Osteocyte (in vitro differentiated cells): ENCODE measurements at regions not wholly inside any gene's neighbourhood (a gene's known extent, or its start where the extent isn't known, plus 50 kb on each side); places are given as distances from the start of the nearest gene placed in this dataset.

Experiments used
- DNase-seq: peaks from one replicate; pipeline ENCODE4 v3.0.0; 2021; ENCODE audit warnings: mixed read lengths; ENCODE audit not compliant: unreplicated experiment; ENCODE audit errors: extremely low spot score
- H3K27ac Mint-ChIP-seq: one replicate; pipeline ENCODE4 v1.8.0; 2021; ENCODE audit warnings: mild to moderate bottlenecking, mixed read lengths; ENCODE audit not compliant: unreplicated experiment
- H3K27me3 Mint-ChIP-seq: one replicate; pipeline ENCODE4 v1.8.0; 2021; ENCODE audit warnings: mixed read lengths; ENCODE audit not compliant: unreplicated experiment
- H3K36me3 Mint-ChIP-seq: one replicate; pipeline ENCODE4 v1.8.0; 2021; ENCODE audit warnings: mixed read lengths; ENCODE audit not compliant: unreplicated experiment
- H3K4me1 Mint-ChIP-seq: one replicate; pipeline ENCODE4 v1.8.0; 2021; ENCODE audit warnings: mixed read lengths; ENCODE audit not compliant: unreplicated experiment
- H3K4me3 Mint-ChIP-seq: one replicate; pipeline ENCODE4 v1.8.0; 2021; ENCODE audit warnings: mild to moderate bottlenecking, moderate library complexity, mixed read lengths; ENCODE audit not compliant: unreplicated experiment
- H3K9me3 Mint-ChIP-seq: one replicate; pipeline ENCODE4 v1.8.0; 2021; ENCODE audit warnings: mixed read lengths; ENCODE audit not compliant: unreplicated experiment
- TF ChIP-seq, protein P1 (sequence below): fragments of 200-600 bp; sonication (generic); IDR thresholded peaks from 2 replicates; pipeline ENCODE4 v1.5.0; 2021; ENCODE audit warnings: antibody characterized with exemption, mild to moderate bottlenecking, moderate library complexity

- TF ChIP-seq, protein P1, sequence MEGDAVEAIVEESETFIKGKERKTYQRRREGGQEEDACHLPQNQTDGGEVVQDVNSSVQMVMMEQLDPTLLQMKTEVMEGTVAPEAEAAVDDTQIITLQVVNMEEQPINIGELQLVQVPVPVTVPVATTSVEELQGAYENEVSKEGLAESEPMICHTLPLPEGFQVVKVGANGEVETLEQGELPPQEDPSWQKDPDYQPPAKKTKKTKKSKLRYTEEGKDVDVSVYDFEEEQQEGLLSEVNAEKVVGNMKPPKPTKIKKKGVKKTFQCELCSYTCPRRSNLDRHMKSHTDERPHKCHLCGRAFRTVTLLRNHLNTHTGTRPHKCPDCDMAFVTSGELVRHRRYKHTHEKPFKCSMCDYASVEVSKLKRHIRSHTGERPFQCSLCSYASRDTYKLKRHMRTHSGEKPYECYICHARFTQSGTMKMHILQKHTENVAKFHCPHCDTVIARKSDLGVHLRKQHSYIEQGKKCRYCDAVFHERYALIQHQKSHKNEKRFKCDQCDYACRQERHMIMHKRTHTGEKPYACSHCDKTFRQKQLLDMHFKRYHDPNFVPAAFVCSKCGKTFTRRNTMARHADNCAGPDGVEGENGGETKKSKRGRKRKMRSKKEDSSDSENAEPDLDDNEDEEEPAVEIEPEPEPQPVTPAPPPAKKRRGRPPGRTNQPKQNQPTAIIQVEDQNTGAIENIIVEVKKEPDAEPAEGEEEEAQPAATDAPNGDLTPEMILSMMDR = no peak
- Mint-ChIP-seq H3K9me3 (no peaks in the 10 kb centered on the region), H3K27ac (peak overlapping the region; percentile 74), H3K4me3 (no peak overlapping the region), H3K4me1 (peaks cover 64% of the 10 kb centered on the region), H3K27me3 (no peaks in the 10 kb centered on the region), H3K36me3 (no peaks in the 10 kb centered on the region)
- DNase-seq = no peak
These were observed 100.7 kb upstream of the SLC25A33 start for GRCh38 chr1:9438431-9439073.

- peaks cover 70% of the 10 kb centered on the region for H3K4me1 Mint-ChIP-seq
- H3K27ac Mint-ChIP-seq = peak overlapping the region; percentile 74
- no peaks in the 10 kb centered on the region for H3K36me3 Mint-ChIP-seq
- no peak for DNase-seq
- no peaks in the 10 kb centered on the region for H3K27me3 Mint-ChIP-seq
- TF ChIP-seq, protein P1 = no peak
- no peak overlapping the region for H3K4me3 Mint-ChIP-seq
- no peaks in the 10 kb centered on the region for H3K9me3 Mint-ChIP-seq
These were observed 100.0 kb upstream of the SLC25A33 start for GRCh38 chr1:9439074-9439761.

GRCh38 chr1:9440261-9440660, 99.0 kb upstream of the SLC25A33 start:
- Mint-ChIP-seq H3K9me3 (no peaks in the 10 kb centered on the region), H3K4me1 (peaks cover 81% of the 10 kb centered on the region), H3K36me3 (no peaks in the 10 kb centered on the region), H3K27ac (peak overlapping the region; percentile 31), H3K4me3 (no peak overlapping the region), H3K27me3 (no peaks in the 10 kb centered on the region)
- no peak for DNase-seq
- TF ChIP-seq, protein P1 = no peak

- Mint-ChIP-seq H3K27ac (peak overlapping the region; percentile 99), H3K36me3 (no peaks in the 10 kb centered on the region), H3K27me3 (no peaks in the 10 kb centered on the region), H3K4me3 (no peak overlapping the region), H3K9me3 (no peaks in the 10 kb centered on the region), H3K4me1 (peaks cover 80% of the 10 kb centered on the region)
- TF ChIP-seq, protein P1 = no peak
- no peak for DNase-seq
These were observed 98.5 kb upstream of the SLC25A33 start for GRCh38 chr1:9440763-9441194.

DNA sequence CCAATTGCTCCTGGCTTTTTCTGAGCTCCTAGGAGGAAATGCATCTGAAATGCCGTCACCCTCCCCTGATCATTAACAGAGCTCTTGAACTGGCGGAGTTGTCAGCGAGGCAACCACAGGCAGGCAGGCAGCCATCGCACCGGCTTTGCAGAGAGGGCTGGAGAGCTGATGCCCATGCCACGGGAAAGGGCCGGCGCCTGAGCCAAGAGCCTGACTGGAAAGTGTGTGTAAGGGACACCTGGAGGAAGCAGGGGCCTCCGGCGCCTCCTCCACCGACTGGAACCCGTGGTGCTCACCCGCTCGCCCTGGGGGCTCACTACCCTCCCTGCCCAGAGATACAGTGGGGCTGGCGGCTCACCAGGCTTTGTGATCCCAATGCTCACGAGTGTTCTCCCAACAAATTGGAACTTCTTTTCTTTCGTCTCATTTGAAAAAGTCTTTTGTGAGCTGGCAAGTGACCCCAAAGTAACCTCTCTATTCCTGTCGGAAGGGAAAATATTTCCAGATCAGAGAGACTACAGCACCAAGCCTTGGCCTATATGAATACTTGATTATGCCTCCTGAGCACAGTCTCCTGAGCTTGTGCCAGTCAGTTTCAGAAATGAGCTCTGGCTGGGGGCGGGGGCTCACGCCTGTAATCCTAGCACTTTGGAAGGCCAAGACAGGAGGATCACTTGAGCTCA, 97.7 kb upstream of the SLC25A33 start:
- H3K4me1 Mint-ChIP-seq = peaks cover 80% of the 10 kb centered on the region
- TF ChIP-seq, protein P1 = no peak
- DNase-seq = no peak
- H3K36me3 Mint-ChIP-seq = no peaks in the 10 kb centered on the region
- H3K27ac Mint-ChIP-seq = peak overlapping the region; percentile 99
- H3K4me3 Mint-ChIP-seq = no peak overlapping the region
- no peaks in the 10 kb centered on the region for H3K9me3 Mint-ChIP-seq
- no peaks in the 10 kb centered on the region for H3K27me3 Mint-ChIP-seq
